PC-9 (cell line): ENCODE measurements at regions not wholly inside any gene's neighbourhood (a gene's known extent, or its start where the extent isn't known, plus 50 kb on each side); places are given as distances from the start of the nearest gene placed in this dataset.

Source experiments
- BruUV-seq: library from RNA; stranded (reverse); fragments of 400-500 nt; replicated peaks from 2 replicates; lab custom pipeline; 2021; lab: Mats Ljungman, UMichigan
- CTCF ChIA-PET: fragments of 300-600 bp; sonication (Branson Sonifier 250); formaldehyde crosslinking; loops from one replicate; lab custom pipeline; 2022; ENCODE audit warnings: antibody characterized with exemption; lab: Charles Lee
- POLR2A ChIA-PET: fragments of 300-600 bp; sonication (Branson Sonifier 250); formaldehyde crosslinking; loops from one replicate; lab custom pipeline; 2022; ENCODE audit warnings: antibody characterized with exemption; ENCODE audit not compliant: unreplicated experiment; lab: Charles Lee
- DNase-seq, 2 experiments: peaks; one replicate each; pipeline versions ENCODE4 v3.0.0 to v3.0.0-alpha.2; 2015 to 2022; ENCODE audit warnings: mixed read lengths in 1 of 2
- H2AFZ ChIP-seq: fragments of 200-600 bp; sonication (generic); 2 replicates; pipeline ENCODE4 v1.8.1; 2017; ENCODE audit warnings: antibody characterized with exemption
- H3F3A ChIP-seq: fragments of 200-600 bp; sonication (generic); 2 replicates; pipeline ENCODE4 v1.8.1; 2017; ENCODE audit warnings: antibody characterized with exemption, mild to moderate bottlenecking, low read depth; ENCODE audit not compliant: insufficient read depth
- H3K27ac ChIP-seq: fragments of 200-600 bp; sonication (generic); 2 replicates; pipeline ENCODE4 v1.6.1; 2016; ENCODE audit warnings: mixed run types
- H3K27me3 ChIP-seq: fragments of 200-600 bp; sonication (generic); 2 replicates; pipeline ENCODE4 v1.6.1; 2016; ENCODE audit warnings: low read depth, mixed run types; ENCODE audit not compliant: insufficient read depth
- H3K36me3 ChIP-seq: fragments of 200-600 bp; sonication (generic); 2 replicates; pipeline ENCODE4 v1.6.1; 2016; ENCODE audit warnings: low read depth, mixed run types
- H3K4me1 ChIP-seq: fragments of 200-600 bp; sonication (generic); replicated peaks from 2 replicates; pipeline ENCODE4 v1.6.1; 2016; ENCODE audit warnings: mixed run types; ENCODE audit not compliant: insufficient read depth
- H3K4me2 ChIP-seq: fragments of 200-600 bp; sonication (generic); 2 replicates; pipeline ENCODE4 v1.6.1; 2017; ENCODE audit warnings: mixed run types
- H3K4me3 ChIP-seq: fragments of 200-600 bp; sonication (generic); 2 replicates; pipeline ENCODE4 v1.6.1; 2016; ENCODE audit warnings: mixed run types
- H3K79me2 ChIP-seq: fragments of 200-600 bp; sonication (generic); 2 replicates; pipeline ENCODE4 v1.6.1; 2017; ENCODE audit warnings: low read depth, mixed run types
- H3K9me2 ChIP-seq: fragments of 200-600 bp; sonication (generic); 2 replicates; pipeline ENCODE4 v1.8.1; 2017; ENCODE audit warnings: mild to moderate bottlenecking; ENCODE audit not compliant: insufficient read depth
- H3K9me3 ChIP-seq: fragments of 200-600 bp; sonication (generic); 2 replicates; pipeline ENCODE4 v1.8.1; 2016; ENCODE audit warnings: low read depth; ENCODE audit not compliant: insufficient read depth
- H4K20me1 ChIP-seq: fragments of 200-600 bp; sonication (generic); 2 replicates; pipeline ENCODE4 v1.8.1; 2017; ENCODE audit not compliant: insufficient read depth
- CTCF ChIP-seq: fragments of 200-600 bp; sonication (generic); conservative IDR thresholded peaks from 2 replicates; pipeline ENCODE4 v1.6.1; 2017; ENCODE audit warnings: mixed run types, antibody characterized with exemption, mild to moderate bottlenecking, moderate library complexity
- EZH2 ChIP-seq: fragments of 200-600 bp; sonication (generic); IDR thresholded peaks from 2 replicates; pipeline ENCODE4 v1.8.0; 2017; ENCODE audit warnings: antibody characterized with exemption, low read depth
- intact Hi-C: fragments of 100-400 bp; cut with micrococcal nuclease; formaldehyde crosslinking; loops from one replicate; pipeline ENCODE4 v1.10.0; 2022; ENCODE audit not compliant: unreplicated experiment

- Histone ChIP-seq H3K4me2 (no peak overlapping the region), H3K79me2 (no peaks in the 10 kb centered on the region), H3K9me2 (no peaks in the 10 kb centered on the region), H3K36me3 (no peaks in the 10 kb centered on the region), H4K20me1 (no peaks in the 10 kb centered on the region), H3K27ac (no peak overlapping the region), H2AFZ (no peak overlapping the region), H3F3A (peaks cover 4% of the 10 kb centered on the region; the same call in 1 of the 2 replicates), H3K4me1 (peaks cover 16% of the 10 kb centered on the region; the same call in 1 of the 2 replicates), H3K9me3 (no peaks in the 10 kb centered on the region), H3K27me3 (no peaks in the 10 kb centered on the region), H3K4me3 (no peak overlapping the region)
- TF ChIP-seq CTCF (no peak), EZH2 (no peak)
- intact Hi-C loops = no loop called here
- POLR2A ChIA-PET = no interaction called here
- no TSS peak for BruUV-seq
- CTCF ChIA-PET = no interaction called here
- DNase-seq = no peak
Measured at GRCh38 chr13:44263751-44264620, 109.6 kb upstream of the SERP2 start.

- CTCF ChIA-PET = no interaction called here
- POLR2A ChIA-PET = no interaction called here
Measured at GRCh38 chr13:44266305-44266704, 107.3 kb upstream of the SERP2 start.

GRCh38 chr13:44266772-44267171, 106.9 kb upstream of the SERP2 start:
- Histone ChIP-seq H2AFZ (no peak overlapping the region), H3K79me2 (no peaks in the 10 kb centered on the region), H3F3A (peaks cover 4% of the 10 kb centered on the region; the same call in 1 of the 2 replicates), H3K27ac (no peak overlapping the region), H3K9me2 (no peaks in the 10 kb centered on the region), H3K4me2 (no peak overlapping the region), H3K4me1 (peaks cover 26% of the 10 kb centered on the region), H3K4me3 (no peak overlapping the region), H3K36me3 (no peaks in the 10 kb centered on the region), H4K20me1 (no peaks in the 10 kb centered on the region), H3K27me3 (no peaks in the 10 kb centered on the region), H3K9me3 (no peaks in the 10 kb centered on the region)
- ChIA-PET CTCF (no interaction called here), POLR2A (no interaction called here)
- TF ChIP-seq EZH2 (no peak), CTCF (no peak)
- no peak for DNase-seq
- BruUV-seq = no TSS peak
- intact Hi-C loops = no loop called here

More at GRCh38 chr13:44266305-44266704, 107.3 kb upstream of the SERP2 start:
- TF ChIP-seq EZH2 = no peak
- TF ChIP-seq CTCF = no peak
- DNase-seq = no peak
- Histone ChIP-seq H3K79me2 (no peaks in the 10 kb centered on the region), H3K27ac (no peak overlapping the region), H3K27me3 (no peaks in the 10 kb centered on the region), H3F3A (peaks cover 4% of the 10 kb centered on the region; the same call in 1 of the 2 replicates), H3K4me1 (peaks cover 22% of the 10 kb centered on the region), H3K9me2 (no peaks in the 10 kb centered on the region), H3K4me3 (no peak overlapping the region), H3K9me3 (no peaks in the 10 kb centered on the region), H3K4me2 (no peak overlapping the region), H2AFZ (no peak overlapping the region), H4K20me1 (no peaks in the 10 kb centered on the region), H3K36me3 (no peaks in the 10 kb centered on the region)
- no TSS peak for BruUV-seq
- intact Hi-C loops = no loop called here
